ENCODE measurements at regions not wholly inside any gene's neighbourhood (a gene's known extent, or its start where the extent isn't known, plus 50 kb on each side); places are given as distances from the start of the nearest gene placed in this dataset.
"Not testable (repeated sequence)": the region's sequence is repeated elsewhere in the genome, so short reads cannot be mapped to it uniquely, and the experiment has no call there.

GRCh38 chr20:4462801-4463200 lies 213.7 kb upstream of the ADRA1D start:
- DNase-seq, result not testable (repeated sequence)

- DNase-seq, result no peak
These were observed 210.0 kb upstream of the ADRA1D start for GRCh38 chr20:4459081-4459480.

GRCh38 chr20:4457566-4458543 lies 208.8 kb upstream of the ADRA1D start:
- no peak for DNase-seq

DNA sequence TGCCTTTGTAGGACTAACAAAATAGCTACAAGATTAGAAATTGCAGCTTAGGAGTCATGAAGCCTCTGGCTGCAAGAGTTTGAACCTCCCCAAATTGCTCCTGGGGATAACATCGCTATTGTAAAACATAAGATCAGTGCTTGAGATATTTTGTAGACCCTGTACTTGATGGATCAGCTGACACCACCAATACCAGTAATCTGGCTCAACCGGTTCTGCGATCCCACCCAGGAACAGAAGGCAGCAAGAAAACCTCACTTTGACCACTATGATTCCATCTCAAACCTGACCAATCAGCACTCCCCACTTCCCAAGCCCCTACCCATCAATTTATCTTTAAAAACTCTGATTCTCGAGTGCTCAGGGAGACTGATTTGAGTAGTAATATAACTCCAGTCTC lies 206.9 kb upstream of the ADRA1D start:
- DNase-seq, result no peak

GRCh38 chr20:4455301-4455701 lies 206.2 kb upstream of the ADRA1D start:
- DNase-seq, result no peak

GRCh38 chr20:4454111-4454510 lies 205.0 kb upstream of the ADRA1D start:
- no peak for DNase-seq

DNA sequence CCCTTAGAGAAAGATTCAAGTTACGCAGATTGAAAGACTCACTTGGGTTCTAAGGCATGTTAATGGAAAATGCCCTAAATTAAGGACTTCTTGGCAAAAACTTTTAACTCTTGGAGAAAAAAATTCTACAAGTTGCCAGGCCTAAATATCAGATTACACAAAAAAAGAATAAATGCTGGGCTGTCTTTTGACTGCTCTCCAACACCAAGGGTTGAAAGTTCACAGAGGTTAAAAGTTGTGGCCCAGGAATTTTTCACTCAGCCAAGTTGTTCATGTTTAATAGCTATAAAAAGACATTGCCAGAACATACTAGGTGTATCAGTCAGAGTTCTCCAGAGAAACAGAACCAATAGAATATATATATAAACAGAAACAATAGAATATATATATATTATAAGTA lies 204.3 kb upstream of the ADRA1D start:
- no peak for DNase-seq

GRCh38 chr20:4451487-4452081 lies 202.5 kb upstream of the ADRA1D start:
- no peak for DNase-seq

DNA sequence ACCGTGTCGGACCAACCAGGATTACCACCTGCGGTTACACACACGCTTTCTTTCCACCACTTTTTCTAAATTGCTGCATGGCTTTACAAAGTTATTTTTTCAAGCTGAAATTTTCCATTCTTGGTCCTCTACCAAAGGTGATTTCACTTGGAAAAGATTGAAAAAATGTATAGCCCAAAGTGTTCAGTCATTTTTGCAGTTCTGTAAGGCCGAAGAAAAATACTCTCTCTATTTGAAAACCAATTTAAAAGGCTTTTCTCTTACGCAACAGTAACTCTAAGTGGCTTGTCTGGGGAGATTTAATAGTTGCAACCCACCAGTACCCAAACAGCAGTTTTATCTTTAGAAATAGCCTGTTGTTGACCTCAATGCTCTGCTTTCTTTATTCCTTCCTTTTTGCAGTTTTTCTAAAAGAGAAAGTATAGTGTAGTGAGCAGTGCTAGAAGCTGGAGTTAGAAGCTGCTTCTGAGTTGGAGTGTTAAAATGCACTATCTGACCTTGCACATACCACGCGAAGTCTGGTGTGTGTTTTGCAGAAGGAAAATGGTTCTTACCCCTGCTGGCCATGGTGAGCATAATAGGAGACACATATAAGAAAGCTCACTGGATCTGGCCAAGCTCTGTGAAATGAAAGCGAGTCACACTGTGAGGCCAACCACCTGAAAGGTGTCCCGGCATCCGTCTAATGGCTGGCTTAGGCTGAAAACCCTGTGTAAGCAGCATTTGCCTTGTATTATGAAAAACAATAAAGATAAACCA lies 201.0 kb upstream of the ADRA1D start:
- no peak for DNase-seq

DNA sequence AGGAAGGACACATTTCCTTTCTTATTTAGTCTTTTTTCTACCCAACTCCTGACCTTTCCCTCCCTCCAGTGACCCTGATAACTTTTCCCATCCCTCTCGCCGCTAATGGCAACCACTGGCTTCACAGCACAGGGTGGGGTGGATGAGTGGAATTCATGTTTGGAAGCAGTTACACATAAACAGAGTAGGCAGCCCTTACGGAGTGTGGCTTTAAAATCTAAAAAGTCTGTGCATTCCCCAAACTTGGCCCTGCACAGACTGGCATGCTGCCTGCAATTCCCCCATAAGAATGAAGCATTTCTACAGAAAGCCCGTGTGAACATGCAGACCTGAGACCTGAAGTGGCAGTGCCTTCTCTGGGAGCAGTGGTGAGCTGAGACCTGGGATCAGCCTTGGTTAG lies 196.7 kb upstream of the ADRA1D start:
- no peak for DNase-seq

GRCh38 chr20:4445331-4445730 lies 196.2 kb upstream of the ADRA1D start:
- no peak for DNase-seq

DNA sequence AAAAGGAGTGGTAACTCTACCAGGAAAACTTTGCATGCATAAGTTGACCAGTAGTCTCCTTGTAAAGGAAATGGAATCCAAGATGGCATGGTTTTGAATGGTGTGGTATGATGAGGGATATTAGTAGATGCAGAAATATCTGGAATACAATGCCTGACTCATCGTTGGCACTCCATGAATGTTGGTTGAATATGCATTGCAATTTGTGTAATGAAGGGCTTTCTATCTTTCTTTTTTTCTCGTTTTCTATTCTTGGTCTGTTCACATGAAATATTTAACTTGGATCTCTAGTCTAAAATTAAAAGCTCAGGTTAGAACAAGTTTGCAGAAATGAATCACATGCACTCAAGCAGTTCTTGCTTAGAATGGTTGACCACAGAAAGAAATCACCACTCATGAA lies 195.3 kb upstream of the ADRA1D start:
- no peak for DNase-seq

- no peak for DNase-seq
These were observed 193.9 kb upstream of the ADRA1D start for GRCh38 chr20:4443016-4443415.

GRCh38 chr20:4441871-4442270 lies 192.8 kb upstream of the ADRA1D start:
- DNase-seq, result no peak

- no peak for DNase-seq
These were observed 192.1 kb upstream of the ADRA1D start for GRCh38 chr20:4441191-4441590.

GRCh38 chr20:4439461-4439860 lies 190.4 kb upstream of the ADRA1D start:
- DNase-seq, result no peak

DNA sequence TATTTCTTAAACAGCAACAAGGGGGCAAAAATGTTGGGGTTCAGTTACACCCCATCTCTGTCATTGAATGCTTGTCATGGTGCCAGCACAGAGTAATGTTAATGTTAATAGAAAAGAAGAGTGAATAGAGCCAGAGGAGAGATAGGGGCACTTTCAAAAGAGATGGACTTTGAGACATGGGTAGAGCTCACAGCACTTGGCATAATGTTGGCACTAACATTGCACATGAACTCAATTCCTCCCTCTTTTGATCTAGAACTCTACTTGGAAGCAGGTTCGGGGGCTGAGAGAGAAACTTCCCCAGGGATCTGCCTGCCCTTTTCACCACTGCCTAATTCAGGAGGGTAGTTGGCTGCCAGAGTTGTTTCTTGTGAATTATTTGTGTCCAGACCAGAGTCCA lies 188.0 kb upstream of the ADRA1D start:
- no peak for DNase-seq

GRCh38 chr20:4435671-4436455 lies 186.8 kb upstream of the ADRA1D start:
- DNase-seq, result no peak

DNA sequence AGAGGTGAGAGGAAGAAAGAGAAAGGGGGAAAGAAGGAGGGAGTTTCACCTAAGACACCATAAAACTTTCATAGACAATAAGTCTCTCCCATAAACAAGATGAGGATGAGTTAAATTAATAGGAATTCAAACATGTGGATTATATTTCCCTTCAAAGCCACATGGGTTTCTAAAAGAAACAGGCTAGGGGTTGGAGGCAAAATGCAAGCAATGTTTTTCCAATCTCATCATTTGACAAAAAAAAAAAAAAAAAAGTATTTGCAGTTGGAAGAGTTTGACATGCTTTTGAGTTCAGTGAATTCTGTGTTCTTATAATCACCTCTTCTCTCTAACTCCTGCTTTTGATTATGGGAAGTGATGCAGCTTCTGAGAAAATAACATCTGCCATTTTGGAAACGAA lies 186.1 kb upstream of the ADRA1D start:
- no peak for DNase-seq

DNA sequence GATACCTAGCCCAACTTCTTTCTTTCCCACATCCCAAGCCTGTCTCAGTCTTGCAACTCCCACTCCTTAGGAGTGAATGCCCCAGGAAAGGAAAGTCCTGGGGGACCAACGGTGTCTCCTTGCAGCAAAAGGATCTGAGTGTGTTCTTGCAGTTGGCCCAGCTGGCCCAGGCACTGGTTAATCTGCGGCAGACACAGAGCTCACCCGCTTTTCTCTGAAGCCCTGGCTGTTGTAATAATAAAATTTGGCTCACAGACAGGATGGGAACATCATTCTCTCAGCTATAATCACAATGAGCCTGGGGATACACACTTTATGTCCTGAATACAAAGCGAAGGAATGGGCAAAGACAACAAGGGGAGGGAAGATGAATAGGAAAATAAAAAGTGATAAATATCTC lies 185.6 kb upstream of the ADRA1D start:
- no peak for DNase-seq

GRCh38 chr20:4431446-4431845 lies 182.4 kb upstream of the ADRA1D start:
- no peak for DNase-seq

- not testable (repeated sequence) for DNase-seq
These were observed 181.7 kb upstream of the ADRA1D start for GRCh38 chr20:4430826-4431225.

Measured in stimulated activated CD4-positive, alpha-beta T cell treated with anti-CD3 and anti-CD28 coated beads, Interleukin-4, amount 100 ng/mL, for 4 hours (primary cell).